WTC11 (cell line): ENCODE measurements at regions not wholly inside any gene's neighbourhood (a gene's known extent, or its start where the extent isn't known, plus 50 kb on each side); places are given as distances from the start of the nearest gene placed in this dataset.

Source experiments
- CREM ChIP-seq: sonication (generic); formaldehyde crosslinking; IDR thresholded peaks from 2 replicates; pipeline ENCODE4 v1.8.1; 2022; ENCODE audit warnings: mild to moderate bottlenecking, missing genetic modification reagents, moderate library complexity
- ELF4 ChIP-seq: sonication (generic); formaldehyde crosslinking; IDR thresholded peaks from 2 replicates; pipeline ENCODE4 v1.8.1; 2022; ENCODE audit warnings: low read depth, mild to moderate bottlenecking, moderate library complexity, missing genetic modification reagents
- JUN ChIP-seq: sonication (generic); formaldehyde crosslinking; IDR thresholded peaks from 2 replicates; pipeline ENCODE4 v1.8.0; 2023; ENCODE audit warnings: mild to moderate bottlenecking, missing genetic modification reagents
- ZNF138 ChIP-seq: sonication (generic); formaldehyde crosslinking; conservative IDR thresholded peaks from 2 replicates; pipeline ENCODE4 v1.8.1; 2022; ENCODE audit warnings: mild to moderate bottlenecking, moderate library complexity, missing genetic modification reagents
- ZNF423 ChIP-seq: fragments of 250-450 bp; sonication (Bioruptor Pico); IDR thresholded peaks from 2 replicates; pipeline ENCODE4 v2.1.2; 2022; ENCODE audit warnings: mild to moderate bottlenecking, moderate library complexity
- TF ChIP-seq, protein P1 (sequence below): fragments of 200-600 bp; IDR thresholded peaks from 2 replicates; pipeline ENCODE4 v1.8.0; 2022; ENCODE audit warnings: antibody characterized with exemption
- TF ChIP-seq, protein P2 (sequence below): sonication (generic); formaldehyde crosslinking; IDR thresholded peaks from 2 replicates; pipeline ENCODE4 v1.8.0; 2022; ENCODE audit warnings: mild to moderate bottlenecking, missing genetic modification reagents
- TF ChIP-seq, protein P3 (sequence below): sonication (generic); formaldehyde crosslinking; IDR thresholded peaks from 2 replicates; pipeline ENCODE4 v1.8.0; 2022; ENCODE audit warnings: missing genetic modification reagents
- TF ChIP-seq, protein P4 (sequence below): sonication (generic); formaldehyde crosslinking; IDR thresholded peaks from 2 replicates; pipeline ENCODE4 v1.8.1; 2023; ENCODE audit warnings: mild to moderate bottlenecking, missing genetic modification reagents
- TF ChIP-seq, protein P5 (sequence below): sonication (generic); formaldehyde crosslinking; IDR thresholded peaks from 2 replicates; pipeline ENCODE4 v1.8.1; 2023; ENCODE audit warnings: mild to moderate bottlenecking, missing genetic modification reagents, moderate library complexity

DNA sequence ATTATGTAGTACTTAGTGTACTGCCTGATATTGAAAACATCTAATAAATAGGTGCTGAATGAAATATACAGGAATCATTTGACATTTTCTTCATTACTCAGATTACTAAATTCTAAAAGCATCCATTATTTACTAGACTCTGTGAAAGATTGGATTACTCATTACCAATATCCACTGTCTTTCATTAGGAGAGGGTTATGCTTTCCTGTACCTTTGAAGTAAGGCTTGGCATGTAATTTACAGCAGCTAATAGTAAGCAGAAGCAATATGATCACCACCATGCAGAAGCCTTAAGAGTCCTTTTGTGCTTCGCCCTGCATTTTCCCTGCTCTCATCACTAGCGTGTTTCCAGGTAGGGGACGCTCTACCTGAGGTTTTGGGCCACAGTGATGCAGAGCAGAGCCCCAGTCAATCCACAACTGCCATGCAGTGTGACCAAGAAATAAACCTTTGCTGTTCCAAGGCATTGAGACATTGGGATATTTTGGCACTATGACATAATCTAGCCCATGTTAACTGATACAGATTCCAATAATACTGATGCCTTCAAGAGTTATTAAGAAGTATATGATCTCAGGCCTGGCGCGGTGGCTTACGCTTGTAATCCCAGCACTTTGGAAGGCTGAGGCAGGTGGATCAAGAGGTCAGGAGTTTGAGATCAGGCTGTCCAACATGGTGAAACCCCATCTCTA lies 502.8 kb upstream of the MARCKS start:
- TF ChIP-seq, protein P1, sequence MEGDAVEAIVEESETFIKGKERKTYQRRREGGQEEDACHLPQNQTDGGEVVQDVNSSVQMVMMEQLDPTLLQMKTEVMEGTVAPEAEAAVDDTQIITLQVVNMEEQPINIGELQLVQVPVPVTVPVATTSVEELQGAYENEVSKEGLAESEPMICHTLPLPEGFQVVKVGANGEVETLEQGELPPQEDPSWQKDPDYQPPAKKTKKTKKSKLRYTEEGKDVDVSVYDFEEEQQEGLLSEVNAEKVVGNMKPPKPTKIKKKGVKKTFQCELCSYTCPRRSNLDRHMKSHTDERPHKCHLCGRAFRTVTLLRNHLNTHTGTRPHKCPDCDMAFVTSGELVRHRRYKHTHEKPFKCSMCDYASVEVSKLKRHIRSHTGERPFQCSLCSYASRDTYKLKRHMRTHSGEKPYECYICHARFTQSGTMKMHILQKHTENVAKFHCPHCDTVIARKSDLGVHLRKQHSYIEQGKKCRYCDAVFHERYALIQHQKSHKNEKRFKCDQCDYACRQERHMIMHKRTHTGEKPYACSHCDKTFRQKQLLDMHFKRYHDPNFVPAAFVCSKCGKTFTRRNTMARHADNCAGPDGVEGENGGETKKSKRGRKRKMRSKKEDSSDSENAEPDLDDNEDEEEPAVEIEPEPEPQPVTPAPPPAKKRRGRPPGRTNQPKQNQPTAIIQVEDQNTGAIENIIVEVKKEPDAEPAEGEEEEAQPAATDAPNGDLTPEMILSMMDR, result no peak
- TF ChIP-seq, protein P2, sequence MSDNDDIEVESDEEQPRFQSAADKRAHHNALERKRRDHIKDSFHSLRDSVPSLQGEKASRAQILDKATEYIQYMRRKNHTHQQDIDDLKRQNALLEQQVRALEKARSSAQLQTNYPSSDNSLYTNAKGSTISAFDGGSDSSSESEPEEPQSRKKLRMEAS, result no peak
- TF ChIP-seq ZNF423, result no peak
- no peak for TF ChIP-seq CREM (CRISPR knock-in tag)
- TF ChIP-seq, protein P3, sequence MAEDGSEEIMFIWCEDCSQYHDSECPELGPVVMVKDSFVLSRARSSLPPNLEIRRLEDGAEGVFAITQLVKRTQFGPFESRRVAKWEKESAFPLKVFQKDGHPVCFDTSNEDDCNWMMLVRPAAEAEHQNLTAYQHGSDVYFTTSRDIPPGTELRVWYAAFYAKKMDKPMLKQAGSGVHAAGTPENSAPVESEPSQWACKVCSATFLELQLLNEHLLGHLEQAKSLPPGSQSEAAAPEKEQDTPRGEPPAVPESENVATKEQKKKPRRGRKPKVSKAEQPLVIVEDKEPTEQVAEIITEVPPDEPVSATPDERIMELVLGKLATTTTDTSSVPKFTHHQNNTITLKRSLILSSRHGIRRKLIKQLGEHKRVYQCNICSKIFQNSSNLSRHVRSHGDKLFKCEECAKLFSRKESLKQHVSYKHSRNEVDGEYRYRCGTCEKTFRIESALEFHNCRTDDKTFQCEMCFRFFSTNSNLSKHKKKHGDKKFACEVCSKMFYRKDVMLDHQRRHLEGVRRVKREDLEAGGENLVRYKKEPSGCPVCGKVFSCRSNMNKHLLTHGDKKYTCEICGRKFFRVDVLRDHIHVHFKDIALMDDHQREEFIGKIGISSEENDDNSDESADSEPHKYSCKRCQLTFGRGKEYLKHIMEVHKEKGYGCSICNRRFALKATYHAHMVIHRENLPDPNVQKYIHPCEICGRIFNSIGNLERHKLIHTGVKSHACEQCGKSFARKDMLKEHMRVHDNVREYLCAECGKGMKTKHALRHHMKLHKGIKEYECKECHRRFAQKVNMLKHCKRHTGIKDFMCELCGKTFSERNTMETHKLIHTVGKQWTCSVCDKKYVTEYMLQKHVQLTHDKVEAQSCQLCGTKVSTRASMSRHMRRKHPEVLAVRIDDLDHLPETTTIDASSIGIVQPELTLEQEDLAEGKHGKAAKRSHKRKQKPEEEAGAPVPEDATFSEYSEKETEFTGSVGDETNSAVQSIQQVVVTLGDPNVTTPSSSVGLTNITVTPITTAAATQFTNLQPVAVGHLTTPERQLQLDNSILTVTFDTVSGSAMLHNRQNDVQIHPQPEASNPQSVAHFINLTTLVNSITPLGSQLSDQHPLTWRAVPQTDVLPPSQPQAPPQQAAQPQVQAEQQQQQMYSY, result no peak
- TF ChIP-seq ELF4, result no peak
- TF ChIP-seq ZNF138 (CRISPR knock-in tag), result no peak
- TF ChIP-seq, protein P4, sequence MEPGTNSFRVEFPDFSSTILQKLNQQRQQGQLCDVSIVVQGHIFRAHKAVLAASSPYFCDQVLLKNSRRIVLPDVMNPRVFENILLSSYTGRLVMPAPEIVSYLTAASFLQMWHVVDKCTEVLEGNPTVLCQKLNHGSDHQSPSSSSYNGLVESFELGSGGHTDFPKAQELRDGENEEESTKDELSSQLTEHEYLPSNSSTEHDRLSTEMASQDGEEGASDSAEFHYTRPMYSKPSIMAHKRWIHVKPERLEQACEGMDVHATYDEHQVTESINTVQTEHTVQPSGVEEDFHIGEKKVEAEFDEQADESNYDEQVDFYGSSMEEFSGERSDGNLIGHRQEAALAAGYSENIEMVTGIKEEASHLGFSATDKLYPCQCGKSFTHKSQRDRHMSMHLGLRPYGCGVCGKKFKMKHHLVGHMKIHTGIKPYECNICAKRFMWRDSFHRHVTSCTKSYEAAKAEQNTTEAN, result no peak
- TF ChIP-seq, protein P5, sequence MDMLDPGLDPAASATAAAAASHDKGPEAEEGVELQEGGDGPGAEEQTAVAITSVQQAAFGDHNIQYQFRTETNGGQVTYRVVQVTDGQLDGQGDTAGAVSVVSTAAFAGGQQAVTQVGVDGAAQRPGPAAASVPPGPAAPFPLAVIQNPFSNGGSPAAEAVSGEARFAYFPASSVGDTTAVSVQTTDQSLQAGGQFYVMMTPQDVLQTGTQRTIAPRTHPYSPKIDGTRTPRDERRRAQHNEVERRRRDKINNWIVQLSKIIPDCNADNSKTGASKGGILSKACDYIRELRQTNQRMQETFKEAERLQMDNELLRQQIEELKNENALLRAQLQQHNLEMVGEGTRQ (CRISPR knock-in tag), result no peak
- TF ChIP-seq JUN (CRISPR knock-in tag), result no peak
